H7 (cell line): ENCODE measurements at regions not wholly inside any gene's neighbourhood (a gene's known extent, or its start where the extent isn't known, plus 50 kb on each side); places are given as distances from the start of the nearest gene placed in this dataset.
"Not testable (repeated sequence)": the region's sequence is repeated elsewhere in the genome, so short reads cannot be mapped to it uniquely, and the experiment has no call there.

Experiments
- DNase-seq: peaks from one replicate; pipeline ENCODE4 v3.0.0; 2012
- H3K27me3 ChIP-seq: 2 replicates; pipeline ENCODE4 v1.6.0; 2011; ENCODE audit warnings: mild to moderate bottlenecking, low read length; ENCODE audit not compliant: control insufficient read depth, insufficient read depth
- H3K36me3 ChIP-seq: replicated peaks from 2 replicates; pipeline ENCODE4 v1.5.1; 2011; ENCODE audit warnings: low read length; ENCODE audit not compliant: control insufficient read depth, insufficient read depth
- H3K4me3 ChIP-seq: 2 replicates; pipeline ENCODE4 v1.5.1; 2011; ENCODE audit warnings: low read depth, mild to moderate bottlenecking, control low read depth, low read length, moderate library complexity; ENCODE audit not compliant: insufficient read depth

DNA sequence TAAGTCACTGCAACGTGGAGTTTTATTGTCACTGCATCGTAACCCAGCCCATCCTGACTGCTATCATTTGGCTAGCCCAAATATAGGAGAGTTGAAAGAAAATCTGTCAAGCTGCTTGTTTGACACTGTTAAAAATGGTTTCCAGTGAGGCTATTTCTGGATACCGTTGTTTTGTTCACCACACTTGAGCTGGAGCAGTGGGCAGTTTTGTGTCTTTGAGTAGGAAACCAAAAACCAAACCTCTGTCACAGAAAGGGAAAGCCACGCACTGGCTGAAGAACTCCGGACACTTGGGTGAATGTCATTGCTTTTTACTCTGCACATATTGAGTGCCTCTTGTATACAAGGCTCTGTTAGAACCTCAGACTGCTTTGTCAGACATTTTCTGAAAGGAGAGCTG lies 446.4 kb upstream of the CFAP20DC start:
- DNase-seq = no peak
- H3K36me3 ChIP-seq = no peaks in the 10 kb centered on the region
- H3K27me3 ChIP-seq = no peaks in the 10 kb centered on the region
- no peak overlapping the region for H3K4me3 ChIP-seq

- not testable (repeated sequence) for H3K4me3 ChIP-seq, DNase-seq, H3K36me3 ChIP-seq, H3K27me3 ChIP-seq
These were observed 445.1 kb upstream of the CFAP20DC start for GRCh38 chr3:59494969-59495368.

DNA sequence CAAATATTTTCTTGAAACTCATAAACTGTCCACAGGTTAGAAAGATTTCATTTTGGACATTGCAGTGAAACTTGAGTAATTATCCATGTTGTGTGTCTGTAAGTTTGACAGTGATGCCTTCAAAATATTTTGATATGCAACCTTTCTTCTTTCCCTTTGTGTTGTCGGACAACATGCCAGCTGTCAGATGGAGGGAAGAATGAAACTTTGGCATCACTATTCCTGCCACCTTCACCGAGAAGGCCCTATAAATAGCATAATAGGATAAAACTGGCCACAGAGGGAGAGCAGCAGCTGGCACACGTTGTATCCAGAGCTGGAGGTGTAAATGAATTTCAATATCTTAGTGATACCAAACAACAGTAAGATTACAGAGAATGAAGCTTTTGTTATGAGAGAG lies 436.7 kb upstream of the CFAP20DC start:
- H3K4me3 ChIP-seq = no peak overlapping the region
- no peaks in the 10 kb centered on the region for H3K27me3 ChIP-seq
- no peak for DNase-seq
- no peaks in the 10 kb centered on the region for H3K36me3 ChIP-seq

DNA sequence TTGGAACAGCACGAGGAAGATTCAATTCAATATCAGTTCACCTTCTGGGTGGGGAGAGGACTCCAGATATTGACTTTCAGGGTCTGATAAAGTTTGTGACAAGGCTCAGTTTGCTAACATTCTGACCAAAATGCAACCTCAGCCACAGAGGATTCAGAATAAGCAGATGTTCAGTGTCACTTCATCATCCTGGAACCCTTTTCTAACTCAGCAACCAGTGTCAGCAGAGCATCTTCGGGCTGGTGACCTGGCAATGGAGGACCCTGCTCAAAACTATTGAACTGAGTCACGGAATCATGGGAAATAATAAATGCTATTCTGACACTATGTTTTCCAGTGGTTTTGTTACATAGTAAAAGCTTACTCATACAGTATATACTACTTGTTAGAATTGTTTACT lies 433.4 kb upstream of the CFAP20DC start:
- H3K4me3 ChIP-seq = no peak overlapping the region
- DNase-seq = no peak
- H3K27me3 ChIP-seq = no peaks in the 10 kb centered on the region
- no peaks in the 10 kb centered on the region for H3K36me3 ChIP-seq

GRCh38 chr3:59482684-59483083 lies 432.9 kb upstream of the CFAP20DC start:
- Histone ChIP-seq H3K36me3 (no peaks in the 10 kb centered on the region), H3K4me3 (no peak overlapping the region), H3K27me3 (no peaks in the 10 kb centered on the region)
- DNase-seq = no peak

GRCh38 chr3:59481776-59482400 lies 432.1 kb upstream of the CFAP20DC start:
- no peak for DNase-seq
- H3K27me3 ChIP-seq = no peaks in the 10 kb centered on the region
- H3K4me3 ChIP-seq = no peak overlapping the region
- H3K36me3 ChIP-seq = no peaks in the 10 kb centered on the region

- H3K36me3 ChIP-seq = no peaks in the 10 kb centered on the region
These were observed 430.7 kb upstream of the CFAP20DC start for GRCh38 chr3:59480486-59480995.

GRCh38 chr3:59473636-59474035 lies 423.8 kb upstream of the CFAP20DC start:
- H3K4me3 ChIP-seq = no peak overlapping the region

More at GRCh38 chr3:59480486-59480995, 430.7 kb upstream of the CFAP20DC start:
- DNase-seq = no peak
- Histone ChIP-seq H3K27me3 (no peaks in the 10 kb centered on the region), H3K4me3 (no peak overlapping the region)

DNA sequence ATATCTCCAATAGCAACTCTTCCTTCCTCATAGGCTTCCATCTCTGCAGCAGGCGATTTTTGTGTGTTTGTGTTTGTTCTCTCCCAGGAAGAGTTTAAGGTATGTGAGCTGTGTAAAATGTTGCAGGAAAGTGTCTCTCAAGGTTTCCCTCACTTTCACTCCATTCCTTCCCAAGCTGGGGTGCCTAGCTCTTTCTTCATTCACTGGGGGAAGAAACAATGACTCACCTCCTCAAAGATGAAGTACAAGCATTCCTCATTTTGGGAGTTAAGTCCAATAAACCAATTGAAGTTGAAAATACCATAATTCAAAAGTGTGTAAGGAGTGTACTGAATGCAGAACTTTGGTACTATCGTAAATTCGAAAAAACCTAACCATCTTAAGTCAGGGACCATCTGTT lies 422.7 kb upstream of the CFAP20DC start:
- H3K27me3 ChIP-seq = no peaks in the 10 kb centered on the region
- H3K4me3 ChIP-seq = no peak overlapping the region
- no peak for DNase-seq
- no peaks in the 10 kb centered on the region for H3K36me3 ChIP-seq

More at GRCh38 chr3:59473636-59474035, 423.8 kb upstream of the CFAP20DC start:
- no peaks in the 10 kb centered on the region for H3K27me3 ChIP-seq
- no peaks in the 10 kb centered on the region for H3K36me3 ChIP-seq
- DNase-seq = no peak

GRCh38 chr3:59469948-59470723 lies 420.3 kb upstream of the CFAP20DC start:
- no peak for DNase-seq
- H3K36me3 ChIP-seq = no peaks in the 10 kb centered on the region
- H3K4me3 ChIP-seq = no peak overlapping the region
- H3K27me3 ChIP-seq = no peaks in the 10 kb centered on the region

DNA sequence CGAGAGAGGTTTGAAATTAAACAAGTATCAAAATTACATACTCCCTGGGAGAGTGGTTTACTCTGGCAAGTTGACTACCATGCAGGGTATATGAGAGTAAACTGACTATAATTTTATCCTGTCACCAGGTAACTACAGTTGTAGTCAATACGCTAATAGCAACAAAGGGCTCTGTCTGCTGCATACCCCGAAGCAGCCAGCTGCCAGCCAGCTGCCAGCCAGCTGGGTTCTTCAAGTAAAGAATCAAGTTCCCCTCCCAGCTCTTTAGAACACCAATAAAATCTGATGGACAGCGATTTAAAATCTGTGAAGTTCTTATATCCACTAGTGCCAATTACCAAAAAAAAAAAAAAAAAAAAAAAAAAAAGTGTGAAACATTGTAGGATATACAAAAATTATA lies 417.7 kb upstream of the CFAP20DC start:
- no peak overlapping the region for H3K4me3 ChIP-seq
- DNase-seq = no peak
- no peaks in the 10 kb centered on the region for H3K27me3 ChIP-seq

DNA sequence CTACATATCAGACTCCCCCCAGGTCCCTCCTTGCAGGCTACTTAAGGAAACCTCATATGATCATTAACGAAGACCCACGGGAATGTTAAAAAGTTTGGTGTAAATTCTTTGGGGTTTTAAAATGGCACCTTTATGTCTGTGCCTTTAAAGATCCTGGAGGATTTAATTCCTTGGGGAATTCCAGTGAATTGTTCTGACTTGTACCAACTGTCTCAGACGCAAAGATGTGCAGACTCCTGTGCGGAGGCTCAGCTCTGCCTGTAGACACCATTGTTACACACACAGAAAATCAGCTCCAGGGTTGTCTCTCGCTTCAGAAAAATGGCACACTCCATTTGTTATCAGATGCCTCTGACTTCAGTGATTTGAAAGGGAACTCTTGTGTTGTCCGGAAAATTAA lies 414.4 kb upstream of the CFAP20DC start:
- Histone ChIP-seq H3K4me3 (no peak overlapping the region), H3K27me3 (no peaks in the 10 kb centered on the region), H3K36me3 (no peaks in the 10 kb centered on the region)
- no peak for DNase-seq

More for the DNA sequence above, 417.7 kb upstream of the CFAP20DC start:
- H3K36me3 ChIP-seq = no peaks in the 10 kb centered on the region

DNA sequence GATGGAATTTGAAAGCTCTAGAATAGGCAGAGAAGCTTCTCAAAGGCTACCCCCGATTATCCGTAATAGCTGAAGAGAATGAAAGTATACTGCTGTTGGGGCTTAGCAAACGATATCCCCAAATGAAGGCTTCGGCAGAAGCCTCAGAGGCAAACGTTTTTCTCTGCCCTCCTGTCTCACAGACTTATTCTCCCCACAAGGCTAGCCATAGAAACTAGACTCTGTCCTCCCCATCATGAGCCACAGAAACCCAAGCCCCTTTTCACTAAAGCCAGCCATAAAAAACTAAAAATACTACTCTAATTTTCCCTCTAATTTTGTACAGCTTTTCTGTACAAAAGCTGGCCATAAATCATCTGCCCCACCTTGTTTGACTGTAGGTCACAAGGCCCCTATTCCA lies 413.4 kb upstream of the CFAP20DC start:
- no peak for DNase-seq

GRCh38 chr3:59460068-59460467 lies 410.2 kb upstream of the CFAP20DC start:
- DNase-seq = no peak
- Histone ChIP-seq H3K4me3 (no peak overlapping the region), H3K36me3 (no peaks in the 10 kb centered on the region), H3K27me3 (no peaks in the 10 kb centered on the region)

More for the DNA sequence above, 413.4 kb upstream of the CFAP20DC start:
- Histone ChIP-seq H3K4me3 (no peak overlapping the region), H3K36me3 (no peaks in the 10 kb centered on the region), H3K27me3 (no peaks in the 10 kb centered on the region)

GRCh38 chr3:59456852-59457485 lies 407.1 kb upstream of the CFAP20DC start:
- no peak for DNase-seq
- H3K27me3 ChIP-seq = no peaks in the 10 kb centered on the region

More at GRCh38 chr3:59456852-59457485, 407.1 kb upstream of the CFAP20DC start:
- H3K36me3 ChIP-seq = no peaks in the 10 kb centered on the region
- H3K4me3 ChIP-seq = no peak overlapping the region
